Uterus (tissue), 2 donors: ENCODE measurements at regions not wholly inside any gene's neighbourhood (a gene's known extent, or its start where the extent isn't known, plus 50 kb on each side); places are given as distances from the start of the nearest gene placed in this dataset.

Source experiments
- POLR2A ChIP-seq, 2 donors: fragments of 450-650 bp; IDR thresholded peaks; one replicate each; pipeline ENCODE4 v1.6.1; 2016; ENCODE audit warnings: antibody characterized with exemption in 2 of 2, mild to moderate bottlenecking in 1 of 2, moderate library complexity in 1 of 2
- TF ChIP-seq, protein P1 (sequence below), 4 experiments: fragments of 200-600 bp in 2 of 4; fragments of 450-650 bp in 2 of 4; sonication (generic) in 2 of 4; IDR thresholded peaks; one replicate each; pipeline ENCODE4 v1.5.1; 2016 to 2019; ENCODE audit warnings: antibody characterized with exemption in 4 of 4, mild to moderate bottlenecking in 2 of 4, moderate library complexity in 1 of 4

GRCh38 chr12:77243345-77243744, 178.0 kb upstream of the E2F7 start:
- TF ChIP-seq, protein P1, sequence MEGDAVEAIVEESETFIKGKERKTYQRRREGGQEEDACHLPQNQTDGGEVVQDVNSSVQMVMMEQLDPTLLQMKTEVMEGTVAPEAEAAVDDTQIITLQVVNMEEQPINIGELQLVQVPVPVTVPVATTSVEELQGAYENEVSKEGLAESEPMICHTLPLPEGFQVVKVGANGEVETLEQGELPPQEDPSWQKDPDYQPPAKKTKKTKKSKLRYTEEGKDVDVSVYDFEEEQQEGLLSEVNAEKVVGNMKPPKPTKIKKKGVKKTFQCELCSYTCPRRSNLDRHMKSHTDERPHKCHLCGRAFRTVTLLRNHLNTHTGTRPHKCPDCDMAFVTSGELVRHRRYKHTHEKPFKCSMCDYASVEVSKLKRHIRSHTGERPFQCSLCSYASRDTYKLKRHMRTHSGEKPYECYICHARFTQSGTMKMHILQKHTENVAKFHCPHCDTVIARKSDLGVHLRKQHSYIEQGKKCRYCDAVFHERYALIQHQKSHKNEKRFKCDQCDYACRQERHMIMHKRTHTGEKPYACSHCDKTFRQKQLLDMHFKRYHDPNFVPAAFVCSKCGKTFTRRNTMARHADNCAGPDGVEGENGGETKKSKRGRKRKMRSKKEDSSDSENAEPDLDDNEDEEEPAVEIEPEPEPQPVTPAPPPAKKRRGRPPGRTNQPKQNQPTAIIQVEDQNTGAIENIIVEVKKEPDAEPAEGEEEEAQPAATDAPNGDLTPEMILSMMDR (IDR thresholded peaks at IDR 0.05): no peak
- TF ChIP-seq POLR2A (IDR thresholded peaks at IDR 0.05): no peak
